ENCODE measurements at regions not wholly inside any gene's neighbourhood (a gene's known extent, or its start where the extent isn't known, plus 50 kb on each side); places are given as distances from the start of the nearest gene placed in this dataset.

DNA sequence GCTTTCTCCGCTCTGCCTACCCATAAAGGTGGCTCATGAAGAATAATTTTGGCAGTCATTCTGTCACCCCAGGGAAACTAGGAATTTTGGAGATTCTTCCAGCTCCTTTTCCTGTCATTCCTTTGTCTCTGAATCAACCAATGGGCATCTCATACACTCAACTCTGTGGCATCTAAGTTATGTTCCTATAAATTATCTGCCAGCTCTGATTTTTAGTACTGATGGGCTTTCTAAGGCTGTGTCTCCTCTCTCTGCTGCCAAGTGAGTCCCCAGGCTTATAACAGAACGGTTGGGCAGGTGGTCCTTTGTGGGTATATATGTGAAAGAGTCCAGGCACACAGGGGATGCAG, 226.8 kb downstream of the NMUR2 start:
- TF ChIP-seq, protein P1, sequence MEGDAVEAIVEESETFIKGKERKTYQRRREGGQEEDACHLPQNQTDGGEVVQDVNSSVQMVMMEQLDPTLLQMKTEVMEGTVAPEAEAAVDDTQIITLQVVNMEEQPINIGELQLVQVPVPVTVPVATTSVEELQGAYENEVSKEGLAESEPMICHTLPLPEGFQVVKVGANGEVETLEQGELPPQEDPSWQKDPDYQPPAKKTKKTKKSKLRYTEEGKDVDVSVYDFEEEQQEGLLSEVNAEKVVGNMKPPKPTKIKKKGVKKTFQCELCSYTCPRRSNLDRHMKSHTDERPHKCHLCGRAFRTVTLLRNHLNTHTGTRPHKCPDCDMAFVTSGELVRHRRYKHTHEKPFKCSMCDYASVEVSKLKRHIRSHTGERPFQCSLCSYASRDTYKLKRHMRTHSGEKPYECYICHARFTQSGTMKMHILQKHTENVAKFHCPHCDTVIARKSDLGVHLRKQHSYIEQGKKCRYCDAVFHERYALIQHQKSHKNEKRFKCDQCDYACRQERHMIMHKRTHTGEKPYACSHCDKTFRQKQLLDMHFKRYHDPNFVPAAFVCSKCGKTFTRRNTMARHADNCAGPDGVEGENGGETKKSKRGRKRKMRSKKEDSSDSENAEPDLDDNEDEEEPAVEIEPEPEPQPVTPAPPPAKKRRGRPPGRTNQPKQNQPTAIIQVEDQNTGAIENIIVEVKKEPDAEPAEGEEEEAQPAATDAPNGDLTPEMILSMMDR (IDR thresholded peaks at IDR 0.05; ENCODE audit: low read depth, low read length, missing input control): no peak
- TF ChIP-seq TAF1 (conservative IDR thresholded peaks at IDR 0.05): no peak
- TF ChIP-seq FOXA1 (IDR thresholded peaks at IDR 0.05): no peak
- no peak for TF ChIP-seq EGR1 (IDR thresholded peaks at IDR 0.05; ENCODE audit: low read depth in 2 of 2)

Data from liver (tissue), 3 donors.